Renal cortical epithelial cell (primary cell): ENCODE measurements at regions not wholly inside any gene's neighbourhood (a gene's known extent, or its start where the extent isn't known, plus 50 kb on each side); places are given as distances from the start of the nearest gene placed in this dataset.
A peak's percentile ranks its signal among the peaks of the same experiment; 100 is the strongest.

Experiments used
- DNase-seq: peaks from one replicate; pipeline ENCODE4 v3.0.0-alpha.2; 2011; ENCODE audit warnings: low read depth

GRCh38 chr10:33739031-33739430 lies 404.6 kb upstream of the NRP1 start:
- no peak for DNase-seq

- DNase-seq: peak; percentile 81
Observed at GRCh38 chr10:33735464-33735923, 401.0 kb upstream of the NRP1 start.

GRCh38 chr10:33734393-33735155 lies 400.1 kb upstream of the NRP1 start:
- peak; percentile 25 for DNase-seq

- no peak for DNase-seq
Observed at GRCh38 chr10:33733058-33733457, 398.6 kb upstream of the NRP1 start.

GRCh38 chr10:33732161-33732680 lies 397.8 kb upstream of the NRP1 start:
- DNase-seq: peak; percentile 72

- no peak for DNase-seq
Observed at GRCh38 chr10:33731322-33731721, 396.9 kb upstream of the NRP1 start.

GRCh38 chr10:33725430-33725829 lies 391.0 kb upstream of the NRP1 start:
- DNase-seq: no peak

GRCh38 chr10:33723181-33723580 lies 388.7 kb upstream of the NRP1 start:
- peak; percentile 13 for DNase-seq

- DNase-seq: no peak
Observed at GRCh38 chr10:33722067-33722466, 387.6 kb upstream of the NRP1 start.

- DNase-seq: no peak
Observed at GRCh38 chr10:33721509-33721908, 387.0 kb upstream of the NRP1 start.

- DNase-seq: no peak
Observed at GRCh38 chr10:33720161-33720560, 385.7 kb upstream of the NRP1 start.

- no peak for DNase-seq
Observed at GRCh38 chr10:33719005-33719703, 384.7 kb upstream of the NRP1 start.

GRCh38 chr10:33716501-33717267 lies 382.2 kb upstream of the NRP1 start:
- no peak for DNase-seq

- no peak for DNase-seq
Observed at GRCh38 chr10:33715303-33715975, 381.0 kb upstream of the NRP1 start.

- DNase-seq: no peak
Observed at GRCh38 chr10:33712825-33713224, 378.4 kb upstream of the NRP1 start.

GRCh38 chr10:33710006-33710405 lies 375.5 kb upstream of the NRP1 start:
- DNase-seq: no peak

GRCh38 chr10:33709008-33709753 lies 374.7 kb upstream of the NRP1 start:
- peak; percentile 60 for DNase-seq

- no peak for DNase-seq
Observed at GRCh38 chr10:33708561-33708960, 374.1 kb upstream of the NRP1 start.

GRCh38 chr10:33706746-33707145 lies 372.3 kb upstream of the NRP1 start:
- DNase-seq: no peak

GRCh38 chr10:33706191-33706590 lies 371.7 kb upstream of the NRP1 start:
- peak; percentile 45 for DNase-seq
